OCI-LY7 (cell line): ENCODE measurements at regions not wholly inside any gene's neighbourhood (a gene's known extent, or its start where the extent isn't known, plus 50 kb on each side); places are given as distances from the start of the nearest gene placed in this dataset.

Experiments
- BruUV-seq: library from RNA; stranded (reverse); fragments of 400-500 nt; replicated peaks from 2 replicates; lab custom pipeline; 2021; lab: Mats Ljungman, UMichigan
- CTCF ChIA-PET: fragments of 300-600 bp; sonication (Branson Sonifier 250); formaldehyde crosslinking; loops from one replicate; lab custom pipeline; 2022; ENCODE audit warnings: antibody characterized with exemption; ENCODE audit not compliant: unreplicated experiment; lab: Charles Lee
- POLR2A ChIA-PET: fragments of 300-600 bp; sonication (Branson Sonifier 250); formaldehyde crosslinking; loops from one replicate; lab custom pipeline; 2022; ENCODE audit warnings: antibody characterized with exemption; lab: Charles Lee
- DNase-seq: peaks from one replicate; pipeline ENCODE4 v3.0.0-alpha.2; 2015; ENCODE audit warnings: low spot score
- H2AFZ ChIP-seq: fragments of 200-600 bp; sonication (generic), shearing (Covaris generic); 2 replicates; pipeline ENCODE4 v1.6.1; 2014; ENCODE audit warnings: mild to moderate bottlenecking, antibody characterized with exemption, low read length, moderate library complexity
- H3K27ac ChIP-seq: fragments of 200-600 bp; sonication (generic); 2 replicates; pipeline ENCODE4 v1.5.1; 2014; ENCODE audit warnings: mixed run types, low read depth, mild to moderate bottlenecking, moderate library complexity, low read length, inconsistent platforms; ENCODE audit not compliant: poor library complexity, severe bottlenecking
- H3K36me3 ChIP-seq: fragments of 200-600 bp; sonication (generic); 2 replicates; pipeline ENCODE4 v1.6.1; 2014; ENCODE audit warnings: mild to moderate bottlenecking, antibody characterized with exemption, low read length, moderate library complexity, mixed read lengths; ENCODE audit not compliant: insufficient read depth
- H3K4me1 ChIP-seq: fragments of 200-600 bp; sonication (generic); 2 replicates; pipeline ENCODE4 v1.5.1; 2014; ENCODE audit warnings: mild to moderate bottlenecking, low read length; ENCODE audit not compliant: insufficient read depth, poor library complexity, severe bottlenecking
- H3K4me2 ChIP-seq: fragments of 200-600 bp; sonication (generic); 2 replicates; pipeline ENCODE4 v1.6.1; 2014; ENCODE audit warnings: mild to moderate bottlenecking, low read length
- H3K4me3 ChIP-seq: fragments of 200-600 bp; sonication (generic); 2 replicates; pipeline ENCODE4 v1.5.1; 2014; ENCODE audit warnings: mild to moderate bottlenecking, low read depth, low read length; ENCODE audit not compliant: poor library complexity, severe bottlenecking
- H3K79me2 ChIP-seq: fragments of 200-600 bp; sonication (generic); 2 replicates; pipeline ENCODE4 v1.6.1; 2016; ENCODE audit warnings: low read depth, mild to moderate bottlenecking, low read length, moderate library complexity, mixed read lengths; ENCODE audit not compliant: insufficient read depth
- H3K9me2 ChIP-seq: fragments of 200-600 bp; sonication (generic); 2 replicates; pipeline ENCODE4 v1.6.1; 2016; ENCODE audit warnings: mild to moderate bottlenecking, low read length, mixed read lengths; ENCODE audit not compliant: insufficient read depth
- H3K9me3 ChIP-seq: fragments of 200-600 bp; sonication (generic); 2 replicates; pipeline ENCODE4 v1.6.1; 2014; ENCODE audit warnings: mild to moderate bottlenecking, mixed run types, low read length, mixed read lengths
- H4K20me1 ChIP-seq: fragments of 200-600 bp; sonication (generic); 2 replicates; pipeline ENCODE4 v1.6.1; 2014; ENCODE audit warnings: mild to moderate bottlenecking, antibody characterized with exemption, low read length, moderate library complexity, mixed read lengths; ENCODE audit not compliant: insufficient read depth
- CTCF ChIP-seq: fragments of 200-600 bp; sonication (generic); conservative IDR thresholded peaks from 2 replicates; pipeline ENCODE4 v1.5.1; 2014; ENCODE audit warnings: mild to moderate bottlenecking, antibody characterized with exemption, low read length, moderate library complexity, mixed read lengths
- EZH2phosphoT487 ChIP-seq: fragments of 200-600 bp; sonication (generic); IDR thresholded peaks from 2 replicates; pipeline ENCODE4 v1.6.1; 2018; ENCODE audit warnings: low read depth, borderline replicate concordance, mild to moderate bottlenecking, mixed run types, antibody characterized with exemption, low read length, moderate library complexity, mixed read lengths
- intact Hi-C: fragments of 100-400 bp; cut with micrococcal nuclease; formaldehyde crosslinking; loops from one replicate; pipeline ENCODE4 v1.10.0; 2022; ENCODE audit not compliant: unreplicated experiment

DNA sequence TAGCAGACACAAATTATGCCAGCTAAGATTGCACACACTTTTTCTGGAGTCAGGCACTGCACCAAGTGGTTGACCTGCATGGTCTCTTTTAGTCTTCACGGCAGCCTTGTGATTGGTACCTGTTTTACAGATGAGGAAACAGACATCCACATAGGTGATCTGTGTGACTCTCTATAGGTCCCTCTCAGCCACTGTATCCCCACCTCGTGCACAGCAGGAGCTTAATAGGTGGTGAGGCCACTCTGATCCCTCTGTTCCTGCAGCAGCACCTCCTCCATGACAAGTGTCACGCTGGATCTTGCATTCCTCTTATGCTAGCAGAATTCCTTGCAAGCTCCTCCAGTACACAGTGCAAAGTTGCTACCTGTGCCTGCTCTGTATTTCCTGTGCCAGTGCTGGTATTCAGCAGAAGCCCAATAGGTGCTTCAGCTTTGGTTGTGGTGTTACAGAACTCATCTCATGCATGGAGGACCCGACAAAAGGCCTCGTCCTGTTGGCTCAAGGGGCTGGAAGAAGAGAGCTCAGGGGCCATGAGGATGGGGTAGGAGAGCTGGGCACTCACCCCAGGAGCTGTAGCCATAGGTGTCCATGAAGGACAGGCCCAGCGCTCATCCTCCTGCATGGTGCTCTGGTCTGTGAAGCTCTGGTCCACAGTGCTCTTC, 546.7 kb downstream of the PTPRU start:
- no peaks in the 10 kb centered on the region for H3K9me3 ChIP-seq
- BruUV-seq, result no TSS peak
- no peaks in the 10 kb centered on the region for H3K9me2 ChIP-seq
- no peak overlapping the region for H3K27ac ChIP-seq
- no peak for TF ChIP-seq EZH2phosphoT487
- no peak for TF ChIP-seq CTCF
- CTCF ChIA-PET, result no interaction called here
- H2AFZ ChIP-seq, result no peak overlapping the region
- H3K4me3 ChIP-seq, result no peak overlapping the region
- no peaks in the 10 kb centered on the region for H3K4me1 ChIP-seq
- POLR2A ChIA-PET, result no interaction called here
- no peak for DNase-seq
- no peaks in the 10 kb centered on the region for H3K79me2 ChIP-seq
- no peak overlapping the region for H3K4me2 ChIP-seq
- H3K36me3 ChIP-seq, result no peaks in the 10 kb centered on the region
- H4K20me1 ChIP-seq, result no peaks in the 10 kb centered on the region
- intact Hi-C loops, result no loop called here

DNA sequence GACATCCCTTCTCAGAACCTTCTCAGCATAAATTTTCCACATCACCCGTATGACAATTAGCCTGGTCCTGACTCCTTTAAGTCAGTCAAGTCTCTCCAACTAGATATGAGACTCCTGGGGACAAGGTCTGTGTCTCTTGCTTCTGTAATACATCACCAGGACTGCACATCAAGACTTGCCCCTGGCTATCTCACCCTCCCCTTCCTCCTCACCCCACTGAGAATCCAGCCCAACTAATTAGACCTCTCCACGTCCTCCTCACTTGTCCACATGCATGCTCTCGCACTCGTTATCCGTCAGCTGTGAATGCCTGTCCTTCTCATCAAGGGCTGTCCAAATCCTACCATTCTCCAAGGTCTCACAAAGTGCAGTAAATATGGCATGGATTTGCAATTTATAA, 542.8 kb downstream of the PTPRU start:
- Histone ChIP-seq H3K36me3 (no peaks in the 10 kb centered on the region), H4K20me1 (no peaks in the 10 kb centered on the region), H3K27ac (no peak overlapping the region), H2AFZ (no peak overlapping the region), H3K4me3 (no peak overlapping the region), H3K9me2 (no peaks in the 10 kb centered on the region), H3K4me1 (no peaks in the 10 kb centered on the region), H3K79me2 (no peaks in the 10 kb centered on the region), H3K9me3 (no peaks in the 10 kb centered on the region), H3K4me2 (no peak overlapping the region)
- no peak for TF ChIP-seq CTCF
- no peak for TF ChIP-seq EZH2phosphoT487
- CTCF ChIA-PET, result no interaction called here
- POLR2A ChIA-PET, result no interaction called here
- BruUV-seq, result no TSS peak
- intact Hi-C loops, result no loop called here
- no peak for DNase-seq

- ChIA-PET POLR2A (no interaction called here), CTCF (no interaction called here)
- H3K9me3 ChIP-seq, result no peaks in the 10 kb centered on the region
- H3K4me1 ChIP-seq, result no peaks in the 10 kb centered on the region
- H3K36me3 ChIP-seq, result no peaks in the 10 kb centered on the region
- H3K4me2 ChIP-seq, result no peak overlapping the region
- H3K9me2 ChIP-seq, result no peaks in the 10 kb centered on the region
- intact Hi-C loops, result no loop called here
- no peak for DNase-seq
- H3K4me3 ChIP-seq, result no peak overlapping the region
- H2AFZ ChIP-seq, result no peak overlapping the region
- BruUV-seq, result no TSS peak
- no peaks in the 10 kb centered on the region for H4K20me1 ChIP-seq
- no peaks in the 10 kb centered on the region for H3K79me2 ChIP-seq
- TF ChIP-seq EZH2phosphoT487 (no peak), CTCF (no peak)
- H3K27ac ChIP-seq, result no peak overlapping the region
Observed at GRCh38 chr1:29777522-29777921, 541.2 kb downstream of the PTPRU start.
